ENCODE measurements at regions not wholly inside any gene's neighbourhood (a gene's known extent, or its start where the extent isn't known, plus 50 kb on each side); places are given as distances from the start of the nearest gene placed in this dataset.

DNA sequence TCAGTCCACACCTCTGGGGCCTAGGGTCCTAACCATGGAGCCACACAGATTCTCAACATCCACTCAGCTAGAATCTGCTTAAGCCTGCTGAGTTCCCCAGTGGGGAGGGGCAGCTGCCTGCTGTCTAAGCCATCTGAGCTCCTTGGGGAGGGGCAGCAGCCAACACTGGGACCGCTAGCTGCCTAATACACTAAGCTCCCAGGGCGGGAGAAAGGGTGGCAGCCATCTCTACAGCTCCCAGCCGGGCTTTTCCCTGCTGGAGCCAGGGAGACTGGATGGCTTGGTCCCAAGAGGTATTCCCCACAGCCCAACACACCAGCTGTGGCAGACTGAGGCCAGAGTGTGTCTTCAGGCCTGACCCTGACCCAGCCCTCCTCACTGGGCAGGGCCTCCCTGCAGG is 217.3 kb upstream of the TMEM45B start:
- H3K4me3 ChIP-seq (ENCODE audit: low read depth, low read length) = no peak overlapping the region
- no peak for DNase-seq (ENCODE audit: low read depth)

GRCh38 chr11:129605815-129606214 is 209.8 kb upstream of the TMEM45B start:
- no peak overlapping the region for H3K4me3 ChIP-seq (ENCODE audit: low read depth, low read length)
- no peak for TF ChIP-seq MYC (IDR thresholded peaks at IDR 0.05; ENCODE audit: low read depth, low read length)
- TF ChIP-seq POLR2A (IDR thresholded peaks at IDR 0.05; ENCODE audit: extremely low read depth, insufficient read length) = no peak
- TF ChIP-seq MAX (IDR thresholded peaks at IDR 0.05; ENCODE audit: low read depth, low read length) = no peak
- TF ChIP-seq, protein P1, sequence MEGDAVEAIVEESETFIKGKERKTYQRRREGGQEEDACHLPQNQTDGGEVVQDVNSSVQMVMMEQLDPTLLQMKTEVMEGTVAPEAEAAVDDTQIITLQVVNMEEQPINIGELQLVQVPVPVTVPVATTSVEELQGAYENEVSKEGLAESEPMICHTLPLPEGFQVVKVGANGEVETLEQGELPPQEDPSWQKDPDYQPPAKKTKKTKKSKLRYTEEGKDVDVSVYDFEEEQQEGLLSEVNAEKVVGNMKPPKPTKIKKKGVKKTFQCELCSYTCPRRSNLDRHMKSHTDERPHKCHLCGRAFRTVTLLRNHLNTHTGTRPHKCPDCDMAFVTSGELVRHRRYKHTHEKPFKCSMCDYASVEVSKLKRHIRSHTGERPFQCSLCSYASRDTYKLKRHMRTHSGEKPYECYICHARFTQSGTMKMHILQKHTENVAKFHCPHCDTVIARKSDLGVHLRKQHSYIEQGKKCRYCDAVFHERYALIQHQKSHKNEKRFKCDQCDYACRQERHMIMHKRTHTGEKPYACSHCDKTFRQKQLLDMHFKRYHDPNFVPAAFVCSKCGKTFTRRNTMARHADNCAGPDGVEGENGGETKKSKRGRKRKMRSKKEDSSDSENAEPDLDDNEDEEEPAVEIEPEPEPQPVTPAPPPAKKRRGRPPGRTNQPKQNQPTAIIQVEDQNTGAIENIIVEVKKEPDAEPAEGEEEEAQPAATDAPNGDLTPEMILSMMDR (IDR thresholded peaks at IDR 0.05; ENCODE audit: low read depth, low read length) = no peak
- DNase-seq (ENCODE audit: low read depth) = no peak

More for the DNA sequence above, 217.3 kb upstream of the TMEM45B start:
- TF ChIP-seq, protein P1 (IDR thresholded peaks at IDR 0.05; ENCODE audit: low read depth, low read length) = no peak
- TF ChIP-seq POLR2A (IDR thresholded peaks at IDR 0.05; ENCODE audit: extremely low read depth, insufficient read length) (no peak), MAX (IDR thresholded peaks at IDR 0.05; ENCODE audit: low read depth, low read length) (no peak), MYC (IDR thresholded peaks at IDR 0.05; ENCODE audit: low read depth, low read length) (no peak)

GRCh38 chr11:129608711-129609110 is 206.9 kb upstream of the TMEM45B start:
- no peak overlapping the region for H3K4me3 ChIP-seq (ENCODE audit: low read depth, low read length)
- TF ChIP-seq, protein P1 (IDR thresholded peaks at IDR 0.05; ENCODE audit: low read depth, low read length) = no peak
- no peak for TF ChIP-seq POLR2A (IDR thresholded peaks at IDR 0.05; ENCODE audit: extremely low read depth, insufficient read length)
- no peak for TF ChIP-seq MYC (IDR thresholded peaks at IDR 0.05; ENCODE audit: low read depth, low read length)
- no peak for TF ChIP-seq MAX (IDR thresholded peaks at IDR 0.05; ENCODE audit: low read depth, low read length)
- DNase-seq (ENCODE audit: low read depth) = no peak

GRCh38 chr11:129610125-129610524 is 205.5 kb upstream of the TMEM45B start:
- TF ChIP-seq, protein P1 (IDR thresholded peaks at IDR 0.05; ENCODE audit: low read depth, low read length) = no peak
- TF ChIP-seq POLR2A (IDR thresholded peaks at IDR 0.05; ENCODE audit: extremely low read depth, insufficient read length) (no peak), MYC (IDR thresholded peaks at IDR 0.05; ENCODE audit: low read depth, low read length) (no peak), MAX (IDR thresholded peaks at IDR 0.05; ENCODE audit: low read depth, low read length) (no peak)
- DNase-seq (ENCODE audit: low read depth) = no peak
- no peak overlapping the region for H3K4me3 ChIP-seq (ENCODE audit: low read depth, low read length)

GRCh38 chr11:129610545-129610944 is 205.1 kb upstream of the TMEM45B start:
- no peak overlapping the region for H3K4me3 ChIP-seq (ENCODE audit: low read depth, low read length)
- TF ChIP-seq, protein P1 (IDR thresholded peaks at IDR 0.05; ENCODE audit: low read depth, low read length) = no peak
- no peak for DNase-seq (ENCODE audit: low read depth)

All from NB4 (cell line).